HCT116 (cell line): ENCODE measurements at regions not wholly inside any gene's neighbourhood (a gene's known extent, or its start where the extent isn't known, plus 50 kb on each side); places are given as distances from the start of the nearest gene placed in this dataset.
"Not testable (repeated sequence)": the region's sequence is repeated elsewhere in the genome, so short reads cannot be mapped to it uniquely, and the experiment has no call there.

Experiments
- ATF3 ChIP-seq: IDR thresholded peaks from 2 replicates; pipeline ENCODE4 v1.6.1; 2012
- CBX3 ChIP-seq: IDR thresholded peaks from 2 replicates; pipeline ENCODE4 v1.6.1; 2012; ENCODE audit warnings: low read depth
- CEBPB ChIP-seq: IDR thresholded peaks from 2 replicates; pipeline ENCODE4 v1.6.1; 2012; ENCODE audit warnings: low read depth
- CTCF ChIP-seq, 3 experiments: fragments of 200-600 bp in 1 of 3; sonication (generic) in 1 of 3; IDR thresholded peaks in 2 of 3; conservative IDR thresholded peaks in 1 of 3; 2 replicates each; pipeline ENCODE4 v1.5.1; 2012 to 2017; ENCODE audit warnings: low read depth in 2 of 3, low read length in 2 of 3, antibody characterized with exemption in 1 of 3, borderline replicate concordance in 1 of 3, control low read depth in 1 of 3, mild to moderate bottlenecking in 1 of 3, mixed read lengths in 1 of 3, mixed run types in 1 of 3, moderate library complexity in 1 of 3; ENCODE audit not compliant: insufficient read depth in 1 of 3
- EZH2 ChIP-seq: fragments of 200-600 bp; sonication (generic); IDR thresholded peaks from 2 replicates; pipeline ENCODE4 v1.6.1; 2017; ENCODE audit warnings: antibody characterized with exemption, mixed run types
- EZH2phosphoT487 ChIP-seq: fragments of 200-600 bp; IDR thresholded peaks from 2 replicates; pipeline ENCODE4 v1.6.1; 2018; ENCODE audit warnings: antibody characterized with exemption, borderline replicate concordance
- FOSL1 ChIP-seq: IDR thresholded peaks from 2 replicates; pipeline ENCODE4 v1.6.1; 2012; ENCODE audit warnings: low read depth
- MAX ChIP-seq: IDR thresholded peaks from 2 replicates; pipeline ENCODE4 v1.6.1; 2012
- POLR2A ChIP-seq: IDR thresholded peaks from 2 replicates; pipeline ENCODE4 v1.7.0; 2011; ENCODE audit warnings: borderline replicate concordance; ENCODE audit not compliant: insufficient read depth, insufficient read length; ENCODE audit errors: extremely low read depth
- RAD21 ChIP-seq: IDR thresholded peaks from 2 replicates; pipeline ENCODE4 v1.6.1; 2012; ENCODE audit warnings: low read depth, mild to moderate bottlenecking
- REST ChIP-seq: IDR thresholded peaks from 2 replicates; pipeline ENCODE4 v1.6.1; 2012; ENCODE audit warnings: low read depth
- SIN3A ChIP-seq: IDR thresholded peaks from 2 replicates; pipeline ENCODE4 v1.6.1; 2012; ENCODE audit warnings: low read depth
- ZFX ChIP-seq: fragments of 450-650 bp; IDR thresholded peaks from 2 replicates; pipeline ENCODE4 v1.6.1; 2017

GRCh38 chr21:7956074-7956452 lies 2565.3 kb upstream of the TPTE start:
- TF ChIP-seq CTCF (IDR thresholded peaks at IDR 0.05 in 2 of 3, conservative IDR thresholded peaks at IDR 0.05 in 1 of 3; ENCODE audit: borderline replicate concordance in 1 of 3, insufficient read depth in 1 of 3, low read depth in 2 of 3, low read length in 2 of 3); EZH2phosphoT487; SIN3A; ZFX; ATF3; RAD21; MAX; POLR2A; CBX3; EZH2; CEBPB; FOSL1; REST: not testable (repeated sequence)
